Right lobe of liver (tissue), 6 donors: ENCODE measurements at regions not wholly inside any gene's neighbourhood (a gene's known extent, or its start where the extent isn't known, plus 50 kb on each side); places are given as distances from the start of the nearest gene placed in this dataset.

Source experiments
- ATAC-seq, 4 donors: fragments of 200-7000 bp; cut with Tn5 transposase; one replicate each; pipeline ENCODE4 v1.9.1; 2020; ENCODE audit warnings: mild to moderate bottlenecking in 4 of 4, moderate library complexity in 4 of 4
- DNase-seq, 3 donors: peaks; one replicate each; pipeline ENCODE4 v3.0.0-alpha.2; 2020
- H3K27ac ChIP-seq, 3 donors: fragments of 200-600 bp; one replicate each; pipeline ENCODE4 v1.8.0; 2022
- H3K27me3 ChIP-seq, 2 donors: fragments of 200-600 bp; one replicate each; pipeline ENCODE4 v1.8.0; 2022
- H3K36me3 ChIP-seq, 4 donors: fragments of 200-600 bp; sonication (generic) in 1 of 4; one replicate each; pipeline versions ENCODE4 v1.5.1 to v1.8.0; 2017 to 2022; ENCODE audit warnings: control low read depth in 1 of 4
- H3K4me1 ChIP-seq, 4 donors: fragments of 200-600 bp; sonication (generic) in 1 of 4; one replicate each; pipeline versions ENCODE4 v1.5.1 to v1.8.0; 2017 to 2022; ENCODE audit warnings: control low read depth in 1 of 4
- H3K4me3 ChIP-seq, 3 donors: fragments of 200-600 bp; one replicate each; pipeline ENCODE4 v1.8.0; 2022
- H3K9me3 ChIP-seq, 4 donors: fragments of 200-600 bp; sonication (generic) in 1 of 4; one replicate each; pipeline versions ENCODE4 v1.5.1 to v1.8.0; 2017 to 2022; ENCODE audit warnings: control low read depth in 1 of 4
- POLR2A ChIP-seq: fragments of 450-650 bp; IDR thresholded peaks from one replicate; pipeline ENCODE4 v1.6.1; 2017; ENCODE audit warnings: antibody characterized with exemption, mild to moderate bottlenecking
- WGBS: methylation state at CpG from one replicate; pipeline ENCODE4 v1.1.6; 2018; ENCODE audit warnings: low coverage, low lambda C conversion rate; ENCODE audit not compliant: insufficient coverage; ENCODE audit errors: missing lambda C conversion rate; 5-methylcytosine and 5-hydroxymethylcytosine counted together
- intact Hi-C, 2 donors: fragments of 100-400 bp; cut with DNase I; formaldehyde crosslinking; loops; one replicate each; pipeline versions ENCODE4 v1.11.2 to v1.14.1; 2022
- TF ChIP-seq, protein P1 (sequence below), 4 donors: fragments of 200-600 bp in 3 of 4; fragments of 450-650 bp in 1 of 4; IDR thresholded peaks; one replicate each; pipeline versions ENCODE4 v1.5.1 to v1.8.0; 2016 to 2022; ENCODE audit warnings: antibody characterized with exemption in 4 of 4, mild to moderate bottlenecking in 2 of 4
- donor health status: DM: no; HTN: yes; CAD: no.
- donor health status: DM: no; HTN: no; CAD: no.
- donor health status: DM: no; HTN: no; CAD: no.
- donor health status: DM: no; HTN: yes; CAD: no.
- donor health status: DM: no; HTN: yes; CAD: no.

DNA sequence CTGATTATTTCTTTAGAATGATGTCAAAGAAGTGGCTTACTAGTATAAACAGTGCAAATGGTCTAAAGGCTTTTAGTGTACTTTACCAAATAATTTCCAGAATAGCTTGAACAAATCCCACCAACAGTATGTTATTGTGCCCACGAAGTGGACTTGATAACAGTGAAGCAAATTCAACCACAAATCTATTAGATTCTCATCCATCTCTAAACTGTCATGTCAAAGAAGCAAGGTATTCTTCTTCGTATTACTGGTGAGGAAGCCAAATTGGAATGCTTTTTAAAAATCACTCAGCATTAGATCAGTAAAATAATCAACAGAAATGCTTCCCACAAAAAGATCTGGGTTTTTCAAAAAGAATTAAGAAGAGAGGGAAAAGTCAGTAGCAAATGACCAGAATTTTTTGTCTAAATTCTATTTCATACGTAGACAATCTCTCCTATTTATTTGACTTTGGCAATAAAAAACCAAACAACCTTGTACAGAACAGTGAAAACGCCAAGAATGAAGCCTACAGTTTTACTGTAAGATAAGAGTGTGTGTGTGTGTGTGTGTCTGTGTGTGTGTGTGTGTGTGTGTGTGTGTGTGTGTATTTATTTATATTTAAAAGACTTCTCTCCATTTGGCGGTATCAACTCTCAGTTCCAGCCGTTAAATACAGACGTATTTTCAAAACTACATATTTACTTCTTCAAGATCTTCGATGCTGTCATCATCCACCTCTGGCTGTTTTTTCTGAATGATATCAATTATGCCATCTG is 114.6 kb downstream of the CYB561 start:
- Histone ChIP-seq H3K4me1 (no peaks in the 10 kb centered on the region), H3K27ac (no peak overlapping the region), H3K9me3 (no peaks in the 10 kb centered on the region), H3K4me3 (no peak overlapping the region), H3K36me3 (no peaks in the 10 kb centered on the region), H3K27me3 (no peaks in the 10 kb centered on the region)
- no peak for TF ChIP-seq POLR2A
- TF ChIP-seq, protein P1, sequence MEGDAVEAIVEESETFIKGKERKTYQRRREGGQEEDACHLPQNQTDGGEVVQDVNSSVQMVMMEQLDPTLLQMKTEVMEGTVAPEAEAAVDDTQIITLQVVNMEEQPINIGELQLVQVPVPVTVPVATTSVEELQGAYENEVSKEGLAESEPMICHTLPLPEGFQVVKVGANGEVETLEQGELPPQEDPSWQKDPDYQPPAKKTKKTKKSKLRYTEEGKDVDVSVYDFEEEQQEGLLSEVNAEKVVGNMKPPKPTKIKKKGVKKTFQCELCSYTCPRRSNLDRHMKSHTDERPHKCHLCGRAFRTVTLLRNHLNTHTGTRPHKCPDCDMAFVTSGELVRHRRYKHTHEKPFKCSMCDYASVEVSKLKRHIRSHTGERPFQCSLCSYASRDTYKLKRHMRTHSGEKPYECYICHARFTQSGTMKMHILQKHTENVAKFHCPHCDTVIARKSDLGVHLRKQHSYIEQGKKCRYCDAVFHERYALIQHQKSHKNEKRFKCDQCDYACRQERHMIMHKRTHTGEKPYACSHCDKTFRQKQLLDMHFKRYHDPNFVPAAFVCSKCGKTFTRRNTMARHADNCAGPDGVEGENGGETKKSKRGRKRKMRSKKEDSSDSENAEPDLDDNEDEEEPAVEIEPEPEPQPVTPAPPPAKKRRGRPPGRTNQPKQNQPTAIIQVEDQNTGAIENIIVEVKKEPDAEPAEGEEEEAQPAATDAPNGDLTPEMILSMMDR (IDR thresholded peaks at IDR 0.05), result no peak
- ATAC-seq (no peak), DNase-seq (no peak)
- intact Hi-C loops, result no loop called here
- WGBS, result 60% methylated on average over 8 of the region's 8 CpGs

DNA sequence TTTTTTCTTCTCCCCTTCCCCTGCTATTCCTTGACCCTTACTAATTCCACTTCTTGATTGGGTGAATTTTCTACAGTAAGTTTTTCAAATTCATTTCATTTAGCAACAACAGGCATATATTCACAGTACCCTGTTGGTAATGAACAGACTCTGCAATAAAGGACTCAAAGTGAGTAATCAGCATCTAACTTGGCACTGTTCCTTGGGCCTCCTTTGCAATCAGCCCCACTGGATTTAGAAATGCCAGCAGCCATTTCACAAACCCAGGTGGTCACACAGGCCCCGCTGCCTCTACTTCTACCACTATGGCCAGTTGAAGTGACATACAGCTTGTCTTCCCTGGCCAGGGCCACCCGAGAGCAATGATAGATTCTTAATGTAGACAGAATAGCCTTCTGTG is 113.8 kb downstream of the CYB561 start:
- Histone ChIP-seq H3K4me1 (no peaks in the 10 kb centered on the region), H3K36me3 (no peaks in the 10 kb centered on the region), H3K9me3 (no peaks in the 10 kb centered on the region), H3K27ac (no peak overlapping the region), H3K27me3 (no peaks in the 10 kb centered on the region), H3K4me3 (no peak overlapping the region)
- intact Hi-C loops, result no loop called here
- no peak for TF ChIP-seq POLR2A
- TF ChIP-seq, protein P1 (IDR thresholded peaks at IDR 0.05), result no peak
- DNase-seq (no peak), ATAC-seq (no peak)
- 100% methylated on average over 1 of the region's 2 CpGs for WGBS

DNA sequence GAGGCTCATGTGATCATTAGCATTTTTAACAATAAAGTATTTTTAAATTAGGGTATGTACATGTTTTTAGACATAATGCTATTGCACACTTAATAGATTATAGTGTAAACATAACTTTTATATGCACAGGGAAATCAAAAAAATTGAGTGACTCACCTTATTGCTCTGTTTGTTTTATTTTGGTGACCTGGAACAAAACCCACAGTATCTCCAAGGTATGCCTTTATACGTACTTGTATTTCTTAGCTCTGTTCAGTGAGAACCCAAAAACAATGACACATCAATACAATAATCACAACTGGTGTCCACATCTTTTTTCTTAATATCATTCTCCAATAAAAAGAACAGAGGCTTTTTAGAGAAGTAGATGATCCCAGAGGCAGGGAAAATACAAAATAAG is 112.2 kb downstream of the CYB561 start:
- H3K36me3 ChIP-seq, result no peaks in the 10 kb centered on the region
- DNase-seq (no peak), ATAC-seq (no peak)
- TF ChIP-seq, protein P1 (IDR thresholded peaks at IDR 0.05), result no peak
- no peak for TF ChIP-seq POLR2A
- no peak overlapping the region for H3K27ac ChIP-seq
- no peak overlapping the region for H3K4me3 ChIP-seq
- H3K9me3 ChIP-seq, result no peaks in the 10 kb centered on the region
- intact Hi-C loops, result no loop called here
- no peaks in the 10 kb centered on the region for H3K27me3 ChIP-seq
- H3K4me1 ChIP-seq, result no peaks in the 10 kb centered on the region
- WGBS, result 83% methylated on average over 1 of the region's 1 CpG

DNA sequence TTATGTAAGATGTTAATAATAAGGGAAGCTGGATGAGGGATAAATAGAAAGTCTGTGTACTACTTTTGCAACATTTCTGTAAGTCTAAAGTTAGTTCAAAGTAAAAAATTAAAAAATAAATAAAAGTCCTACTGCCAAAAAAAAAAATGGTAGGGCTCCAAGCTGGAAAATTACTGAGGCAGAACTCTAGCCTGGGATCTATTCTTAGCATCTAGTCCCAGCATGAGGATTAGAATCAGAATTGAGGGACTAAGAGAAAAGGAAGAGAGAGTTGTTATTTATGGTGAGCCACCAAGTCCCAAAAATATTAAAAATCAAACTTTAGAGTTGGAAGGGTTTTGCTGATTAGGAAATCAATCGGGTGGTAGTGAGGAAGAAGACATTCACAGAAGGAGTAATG is 110.3 kb downstream of the CYB561 start:
- no peaks in the 10 kb centered on the region for H3K36me3 ChIP-seq
- WGBS, result 55% methylated on average over 1 of the region's 1 CpG
- no peaks in the 10 kb centered on the region for H3K27me3 ChIP-seq
- DNase-seq (no peak), ATAC-seq (no peak)
- H3K4me1 ChIP-seq, result no peaks in the 10 kb centered on the region
- H3K27ac ChIP-seq, result no peak overlapping the region
- H3K4me3 ChIP-seq, result no peak overlapping the region
- TF ChIP-seq, protein P1 (IDR thresholded peaks at IDR 0.05), result no peak
- TF ChIP-seq POLR2A, result no peak
- intact Hi-C loops, result no loop called here
- H3K9me3 ChIP-seq, result no peaks in the 10 kb centered on the region
